HL-60 (cell line): ENCODE measurements at regions not wholly inside any gene's neighbourhood (a gene's known extent, or its start where the extent isn't known, plus 50 kb on each side); places are given as distances from the start of the nearest gene placed in this dataset.
"Not testable (repeated sequence)": the region's sequence is repeated elsewhere in the genome, so short reads cannot be mapped to it uniquely, and the experiment has no call there.

Source experiments
- DNase-seq, 2 experiments: peaks; one replicate each; pipeline ENCODE4 v3.0.0-alpha.2; 2010 to 2020; ENCODE audit warnings: low read depth in 1 of 2, low spot score in 1 of 2
- H3K27ac ChIP-seq: fragments of 250-450 bp; sonication (Bioruptor Pico); replicated peaks from 2 replicates; pipeline ENCODE4 v1.5.1; 2020; ENCODE audit warnings: mild to moderate bottlenecking, moderate library complexity
- H3K27me3 ChIP-seq: fragments of 250-450 bp; sonication (Bioruptor Pico); 2 replicates; pipeline ENCODE4 v1.5.1; 2021; ENCODE audit warnings: mild to moderate bottlenecking, moderate library complexity; ENCODE audit not compliant: insufficient read depth, poor library complexity, severe bottlenecking
- H3K4me3 ChIP-seq: replicated peaks from 2 replicates; pipeline ENCODE4 v1.5.1; 2011; ENCODE audit warnings: mild to moderate bottlenecking, control low read depth, low read length; ENCODE audit not compliant: insufficient read depth
- GABPA ChIP-seq: IDR thresholded peaks from 2 replicates; pipeline ENCODE4 v1.6.1; 2012; ENCODE audit warnings: low read depth
- POLR2AphosphoS5 ChIP-seq: IDR thresholded peaks from 2 replicates; pipeline ENCODE4 v1.6.1; 2012; ENCODE audit warnings: low read depth
- SPI1 ChIP-seq: IDR thresholded peaks from 2 replicates; pipeline ENCODE4 v1.6.1; 2012; ENCODE audit warnings: low read depth, mild to moderate bottlenecking, borderline replicate concordance
- TF ChIP-seq, protein P1 (sequence below): IDR thresholded peaks from one replicate; pipeline ENCODE4 v1.5.1; 2011; ENCODE audit warnings: low read length, control low read depth, inconsistent platforms; ENCODE audit not compliant: insufficient read depth
- TF ChIP-seq, protein P2 (sequence below): IDR thresholded peaks from 2 replicates; pipeline ENCODE4 v1.6.1; 2012; ENCODE audit warnings: low read depth; ENCODE audit not compliant: insufficient replicate concordance

DNA sequence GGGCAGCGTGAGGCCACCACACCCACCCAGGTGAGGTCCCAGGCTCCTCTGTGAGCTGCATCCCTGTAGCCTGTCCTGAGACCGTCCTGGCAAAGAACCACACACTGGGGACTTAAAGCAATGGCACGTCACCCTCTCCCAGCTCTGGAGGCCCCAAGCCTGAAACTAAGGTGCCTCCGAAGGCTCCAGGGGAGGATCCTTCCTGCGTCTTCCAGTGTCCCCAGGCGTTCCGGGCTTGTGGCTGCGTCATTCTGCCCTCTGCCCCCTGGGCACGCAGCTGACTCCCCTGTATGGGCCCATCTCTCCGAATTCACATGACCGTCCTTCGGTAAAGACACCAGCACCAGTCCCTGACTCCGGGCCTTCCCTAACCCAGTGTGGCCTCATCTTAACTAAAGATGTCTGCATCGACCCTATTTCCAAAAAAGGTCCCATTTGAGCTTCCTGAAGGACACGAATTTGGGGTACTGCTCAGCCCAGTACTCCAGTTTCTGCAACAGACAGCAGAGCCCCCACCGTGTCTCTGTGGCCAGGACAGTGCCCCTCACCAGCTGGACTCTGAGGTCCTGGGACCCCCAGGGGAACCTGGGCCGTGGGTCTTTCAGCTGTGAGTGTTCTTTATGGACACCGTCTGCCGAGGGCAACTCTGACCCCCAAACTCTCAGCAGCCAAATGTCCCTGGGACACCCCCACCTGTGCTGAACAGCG is 75.2 kb upstream of the CTDP1 start:
- H3K4me3 ChIP-seq = no peak overlapping the region
- H3K27me3 ChIP-seq = no peaks in the 10 kb centered on the region
- TF ChIP-seq, protein P1, sequence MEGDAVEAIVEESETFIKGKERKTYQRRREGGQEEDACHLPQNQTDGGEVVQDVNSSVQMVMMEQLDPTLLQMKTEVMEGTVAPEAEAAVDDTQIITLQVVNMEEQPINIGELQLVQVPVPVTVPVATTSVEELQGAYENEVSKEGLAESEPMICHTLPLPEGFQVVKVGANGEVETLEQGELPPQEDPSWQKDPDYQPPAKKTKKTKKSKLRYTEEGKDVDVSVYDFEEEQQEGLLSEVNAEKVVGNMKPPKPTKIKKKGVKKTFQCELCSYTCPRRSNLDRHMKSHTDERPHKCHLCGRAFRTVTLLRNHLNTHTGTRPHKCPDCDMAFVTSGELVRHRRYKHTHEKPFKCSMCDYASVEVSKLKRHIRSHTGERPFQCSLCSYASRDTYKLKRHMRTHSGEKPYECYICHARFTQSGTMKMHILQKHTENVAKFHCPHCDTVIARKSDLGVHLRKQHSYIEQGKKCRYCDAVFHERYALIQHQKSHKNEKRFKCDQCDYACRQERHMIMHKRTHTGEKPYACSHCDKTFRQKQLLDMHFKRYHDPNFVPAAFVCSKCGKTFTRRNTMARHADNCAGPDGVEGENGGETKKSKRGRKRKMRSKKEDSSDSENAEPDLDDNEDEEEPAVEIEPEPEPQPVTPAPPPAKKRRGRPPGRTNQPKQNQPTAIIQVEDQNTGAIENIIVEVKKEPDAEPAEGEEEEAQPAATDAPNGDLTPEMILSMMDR = no peak
- TF ChIP-seq, protein P2, sequence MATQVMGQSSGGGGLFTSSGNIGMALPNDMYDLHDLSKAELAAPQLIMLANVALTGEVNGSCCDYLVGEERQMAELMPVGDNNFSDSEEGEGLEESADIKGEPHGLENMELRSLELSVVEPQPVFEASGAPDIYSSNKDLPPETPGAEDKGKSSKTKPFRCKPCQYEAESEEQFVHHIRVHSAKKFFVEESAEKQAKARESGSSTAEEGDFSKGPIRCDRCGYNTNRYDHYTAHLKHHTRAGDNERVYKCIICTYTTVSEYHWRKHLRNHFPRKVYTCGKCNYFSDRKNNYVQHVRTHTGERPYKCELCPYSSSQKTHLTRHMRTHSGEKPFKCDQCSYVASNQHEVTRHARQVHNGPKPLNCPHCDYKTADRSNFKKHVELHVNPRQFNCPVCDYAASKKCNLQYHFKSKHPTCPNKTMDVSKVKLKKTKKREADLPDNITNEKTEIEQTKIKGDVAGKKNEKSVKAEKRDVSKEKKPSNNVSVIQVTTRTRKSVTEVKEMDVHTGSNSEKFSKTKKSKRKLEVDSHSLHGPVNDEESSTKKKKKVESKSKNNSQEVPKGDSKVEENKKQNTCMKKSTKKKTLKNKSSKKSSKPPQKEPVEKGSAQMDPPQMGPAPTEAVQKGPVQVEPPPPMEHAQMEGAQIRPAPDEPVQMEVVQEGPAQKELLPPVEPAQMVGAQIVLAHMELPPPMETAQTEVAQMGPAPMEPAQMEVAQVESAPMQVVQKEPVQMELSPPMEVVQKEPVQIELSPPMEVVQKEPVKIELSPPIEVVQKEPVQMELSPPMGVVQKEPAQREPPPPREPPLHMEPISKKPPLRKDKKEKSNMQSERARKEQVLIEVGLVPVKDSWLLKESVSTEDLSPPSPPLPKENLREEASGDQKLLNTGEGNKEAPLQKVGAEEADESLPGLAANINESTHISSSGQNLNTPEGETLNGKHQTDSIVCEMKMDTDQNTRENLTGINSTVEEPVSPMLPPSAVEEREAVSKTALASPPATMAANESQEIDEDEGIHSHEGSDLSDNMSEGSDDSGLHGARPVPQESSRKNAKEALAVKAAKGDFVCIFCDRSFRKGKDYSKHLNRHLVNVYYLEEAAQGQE = no peak
- TF ChIP-seq POLR2AphosphoS5 (no peak), SPI1 (no peak), GABPA (no peak)
- DNase-seq = no peak
- H3K27ac ChIP-seq = no peak overlapping the region

DNA sequence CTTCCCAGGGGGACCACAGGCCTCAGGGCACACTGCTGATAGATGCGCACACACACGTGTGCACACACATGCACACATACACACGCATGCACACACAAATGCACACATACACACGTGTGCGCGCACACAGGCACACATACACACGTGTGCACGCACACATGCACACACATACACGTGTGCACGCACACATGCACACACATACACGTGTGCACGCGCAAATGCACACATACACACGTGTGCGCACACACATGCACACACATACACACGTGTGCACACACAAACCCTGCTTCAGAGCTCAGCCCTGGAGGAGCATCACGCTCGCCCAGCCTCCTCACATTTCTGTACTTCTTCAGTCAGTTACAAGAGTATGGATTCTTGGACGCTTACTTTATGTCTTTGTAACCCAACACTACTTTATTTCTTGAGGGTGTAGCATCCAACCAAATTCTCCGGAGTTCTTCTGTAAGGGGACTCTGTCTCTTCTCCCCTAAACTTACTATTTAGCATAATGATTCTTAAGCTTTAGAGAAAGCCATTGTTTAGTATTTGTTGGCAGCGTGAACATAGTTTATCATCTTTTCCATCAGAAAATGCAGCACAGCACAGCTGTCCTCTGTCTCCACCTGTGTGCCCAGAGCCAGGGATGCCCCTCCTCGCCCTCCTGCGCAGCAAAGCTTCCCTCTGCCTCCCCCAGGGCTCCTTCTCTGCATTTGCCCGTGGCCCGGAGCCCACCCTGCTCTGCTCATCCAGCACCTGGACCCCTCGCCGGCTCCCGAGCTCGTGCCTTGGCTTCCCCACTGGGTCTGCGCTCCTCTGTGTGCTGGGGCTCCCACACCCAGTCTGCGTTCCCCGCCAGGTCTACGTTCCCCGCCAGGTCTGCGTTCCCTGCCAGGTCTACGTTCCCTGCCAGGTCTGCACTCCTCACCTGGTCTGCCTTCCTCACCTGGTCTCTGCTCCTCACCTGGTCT is 74.4 kb upstream of the CTDP1 start:
- TF ChIP-seq, protein P2 = no peak
- TF ChIP-seq GABPA = no peak
- no peak for TF ChIP-seq SPI1
- TF ChIP-seq, protein P1 = no peak
- TF ChIP-seq POLR2AphosphoS5 = no peak
- no peak for DNase-seq
- Histone ChIP-seq H3K27me3 (no peaks in the 10 kb centered on the region), H3K4me3 (no peak overlapping the region), H3K27ac (no peak overlapping the region)

DNA sequence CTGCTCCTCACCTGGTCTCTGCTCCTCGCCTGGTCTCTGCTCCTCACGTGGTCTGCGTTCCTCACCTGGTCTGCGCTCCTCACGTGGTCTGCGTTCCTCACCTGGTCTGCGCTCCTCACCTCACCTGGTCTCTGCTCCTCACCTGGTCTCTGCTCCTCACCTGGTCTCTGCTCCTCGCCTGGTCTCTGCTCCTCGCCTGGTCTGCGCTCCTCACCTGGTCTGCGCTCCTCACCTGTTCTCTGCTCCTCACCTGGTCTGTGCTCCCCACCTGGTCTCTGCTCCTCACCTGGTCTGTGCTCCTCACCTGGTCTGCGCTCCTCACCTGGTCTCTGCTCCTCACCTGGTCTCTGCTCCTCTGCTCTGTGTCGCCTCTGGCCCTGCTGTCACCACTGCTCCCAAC is 73.5 kb upstream of the CTDP1 start:
- not testable (repeated sequence) for H3K4me3 ChIP-seq, H3K27me3 ChIP-seq, H3K27ac ChIP-seq, DNase-seq

DNA sequence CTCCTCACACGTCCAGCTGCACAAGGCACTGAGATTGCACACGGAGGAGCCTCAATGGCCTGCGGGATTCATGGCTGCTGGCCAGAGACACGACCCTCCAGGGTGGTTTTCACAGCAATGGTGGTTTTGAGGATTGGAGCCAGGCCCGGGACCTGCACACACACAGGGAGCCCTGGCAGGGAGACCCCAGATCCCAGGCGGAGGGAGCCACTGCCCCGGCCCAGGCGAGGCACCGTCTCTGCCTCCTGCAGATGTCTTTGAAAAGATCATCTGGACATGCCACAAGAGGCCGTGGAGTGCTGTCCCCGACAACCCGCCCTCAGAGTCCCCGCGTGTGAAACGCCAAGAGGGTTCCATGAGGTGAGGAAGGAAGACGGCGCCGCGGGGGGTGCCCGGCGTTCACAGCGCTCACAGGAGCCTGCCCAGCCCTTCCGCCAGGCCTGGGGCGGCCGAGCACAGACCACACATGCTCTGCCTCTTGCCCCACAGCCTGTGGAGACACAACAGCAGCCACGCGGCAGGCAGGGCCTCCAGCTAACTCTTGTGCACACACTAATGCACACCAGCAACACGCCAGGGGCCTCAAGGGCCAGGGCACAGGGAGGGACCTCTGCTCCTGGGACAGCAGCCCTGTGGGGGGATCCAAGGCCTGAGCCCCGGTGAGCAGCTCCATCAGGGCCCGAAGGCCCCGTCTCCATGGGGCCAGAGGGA is 72.8 kb upstream of the CTDP1 start:
- DNase-seq = no peak
- no peak overlapping the region for H3K4me3 ChIP-seq
- no peak for TF ChIP-seq POLR2AphosphoS5
- no peak for TF ChIP-seq SPI1
- no peak for TF ChIP-seq GABPA
- TF ChIP-seq, protein P2 = no peak
- TF ChIP-seq, protein P1 = no peak
- no peak overlapping the region for H3K27ac ChIP-seq
- no peaks in the 10 kb centered on the region for H3K27me3 ChIP-seq
